H9 (cell line): ENCODE measurements at regions not wholly inside any gene's neighbourhood (a gene's known extent, or its start where the extent isn't known, plus 50 kb on each side); places are given as distances from the start of the nearest gene placed in this dataset.
A peak's percentile ranks its signal among the peaks of the same experiment; 100 is the strongest.

Source experiments
- DNase-seq: peaks from one replicate; pipeline ENCODE4 v3.0.0-alpha.2; 2017
- H2AFZ ChIP-seq: one replicate; pipeline ENCODE4 v1.6.1; 2013; ENCODE audit warnings: mild to moderate bottlenecking, low read length, control low read depth, moderate library complexity
- H2AK5ac ChIP-seq: 2 replicates; pipeline ENCODE4 v1.6.1; 2013; ENCODE audit warnings: low read length, control low read depth, mixed read lengths; ENCODE audit not compliant: insufficient read length
- H2BK120ac ChIP-seq: one replicate; pipeline ENCODE4 v1.6.1; 2013; ENCODE audit warnings: low read depth, mild to moderate bottlenecking, low read length, control low read depth, inconsistent platforms; ENCODE audit not compliant: poor library complexity, severe bottlenecking
- H2BK12ac ChIP-seq: 2 replicates; pipeline ENCODE4 v1.6.1; 2013; ENCODE audit warnings: low read length, control low read depth, mixed read lengths, low read depth; ENCODE audit not compliant: insufficient read length
- H2BK15ac ChIP-seq: 2 replicates; pipeline ENCODE4 v1.6.1; 2013; ENCODE audit warnings: low read depth, low read length, control low read depth
- H2BK20ac ChIP-seq: one replicate; pipeline ENCODE4 v1.6.1; 2013; ENCODE audit warnings: low read depth, mild to moderate bottlenecking, low read length, control low read depth, inconsistent platforms; ENCODE audit not compliant: poor library complexity, severe bottlenecking
- H2BK5ac ChIP-seq: 2 replicates; pipeline ENCODE4 v1.6.1; 2013; ENCODE audit warnings: low read length, control low read depth, mixed read lengths; ENCODE audit not compliant: insufficient read length
- H3K14ac ChIP-seq: 2 replicates; pipeline ENCODE4 v1.6.1; 2013; ENCODE audit warnings: low read length, control low read depth; ENCODE audit not compliant: insufficient read depth
- H3K18ac ChIP-seq: 2 replicates; pipeline ENCODE4 v1.6.1; 2013; ENCODE audit warnings: low read depth, mild to moderate bottlenecking, mixed read lengths, low read length, control low read depth; ENCODE audit not compliant: insufficient read length
- H3K23ac ChIP-seq: 2 replicates; pipeline ENCODE4 v1.6.1; 2013; ENCODE audit warnings: low read length, control low read depth, mixed read lengths, low read depth; ENCODE audit not compliant: insufficient read length
- H3K23me2 ChIP-seq: 2 replicates; pipeline ENCODE4 v1.6.1; 2013; ENCODE audit warnings: low read depth, mild to moderate bottlenecking, mixed read lengths, low read length, control low read depth; ENCODE audit not compliant: insufficient read length, poor library complexity, severe bottlenecking
- H3K27ac ChIP-seq: 2 replicates; pipeline ENCODE4 v1.5.1; 2013; ENCODE audit warnings: low read length, control low read depth, mixed read lengths, low read depth; ENCODE audit not compliant: insufficient read length
- H3K27me3 ChIP-seq: 2 replicates; pipeline ENCODE4 v1.6.1; 2013; ENCODE audit warnings: low read length, control low read depth, inconsistent platforms; ENCODE audit not compliant: insufficient read depth
- H3K4ac ChIP-seq: 2 replicates; pipeline ENCODE4 v1.6.1; 2013; ENCODE audit warnings: low read depth, mild to moderate bottlenecking, control low read depth, inconsistent platforms, low read length, moderate library complexity
- H3K4me1 ChIP-seq: 2 replicates; pipeline ENCODE4 v1.6.1; 2013; ENCODE audit warnings: low read length, control low read depth, inconsistent platforms; ENCODE audit not compliant: insufficient read depth
- H3K4me2 ChIP-seq: 2 replicates; pipeline ENCODE4 v1.6.1; 2013; ENCODE audit warnings: low read length, control low read depth, mixed read lengths; ENCODE audit not compliant: insufficient read length, insufficient read depth
- H3K56ac ChIP-seq: 2 replicates; pipeline ENCODE4 v1.6.1; 2013; ENCODE audit warnings: low read depth, mild to moderate bottlenecking, mixed read lengths, low read length, control low read depth; ENCODE audit not compliant: insufficient read length
- H3K79me1 ChIP-seq: 2 replicates; pipeline ENCODE4 v1.6.1; 2013; ENCODE audit warnings: low read depth, mild to moderate bottlenecking, moderate library complexity, low read length, control low read depth, inconsistent platforms; ENCODE audit not compliant: insufficient read depth, poor library complexity, severe bottlenecking
- H3K79me2 ChIP-seq: 2 replicates; pipeline ENCODE4 v1.6.1; 2013; ENCODE audit warnings: low read length, control low read depth, inconsistent platforms; ENCODE audit not compliant: insufficient read depth
- H3K9ac ChIP-seq: 2 replicates; pipeline ENCODE4 v1.6.1; 2013; ENCODE audit warnings: low read length, control low read depth, mixed read lengths; ENCODE audit not compliant: insufficient read length; ENCODE audit errors: extremely low read depth
- H3K9me3 ChIP-seq: one replicate; pipeline ENCODE4 v1.6.1; 2013; ENCODE audit warnings: low read depth, low read length, inconsistent platforms; ENCODE audit not compliant: control insufficient read depth
- H3T11ph ChIP-seq: one replicate; pipeline ENCODE4 v1.6.1; 2013; ENCODE audit warnings: mild to moderate bottlenecking, low read length, control low read depth, inconsistent platforms
- H4K20me1 ChIP-seq: one replicate; pipeline ENCODE4 v1.6.1; 2013; ENCODE audit not compliant: control insufficient read depth, insufficient read length, insufficient read depth
- H4K5ac ChIP-seq: 2 replicates; pipeline ENCODE4 v1.6.1; 2013; ENCODE audit warnings: low read depth, mild to moderate bottlenecking, mixed read lengths, low read length, control low read depth; ENCODE audit not compliant: insufficient read length
- H4K8ac ChIP-seq: replicated peaks from 2 replicates; pipeline ENCODE4 v1.6.1; 2013; ENCODE audit warnings: low read length, control low read depth, mixed read lengths, low read depth; ENCODE audit not compliant: insufficient read length
- H4K91ac ChIP-seq: 2 replicates; pipeline ENCODE4 v1.6.1; 2013; ENCODE audit warnings: low read depth, mild to moderate bottlenecking, moderate library complexity, mixed read lengths, low read length, control low read depth; ENCODE audit not compliant: insufficient read length
- H3K27ac Mint-ChIP-seq, 3 experiments: 2 replicates in 2 of 3; 3 replicates in 1 of 3; pipeline ENCODE4 v1.8.0; 2020 to 2021; ENCODE audit warnings: mixed read lengths in 3 of 3, mild to moderate bottlenecking in 1 of 3, moderate library complexity in 1 of 3
- H3K27me3 Mint-ChIP-seq: 2 replicates; pipeline ENCODE4 v1.8.0; 2021; ENCODE audit warnings: low read depth, mild to moderate bottlenecking, moderate library complexity, mixed read lengths
- H3K36me3 Mint-ChIP-seq, 3 experiments: 2 replicates in 2 of 3; 3 replicates in 1 of 3; pipeline ENCODE4 v1.8.0; 2020 to 2021; ENCODE audit warnings: low read depth in 3 of 3, mixed read lengths in 3 of 3; ENCODE audit not compliant: insufficient read depth in 1 of 3
- H3K4me1 Mint-ChIP-seq, 2 experiments: 2 replicates each; pipeline ENCODE4 v1.8.0; 2020; ENCODE audit warnings: mixed read lengths in 2 of 2
- H3K4me3 Mint-ChIP-seq, 2 experiments: 2 replicates in 1 of 2; 3 replicates in 1 of 2; pipeline ENCODE4 v1.8.0; 2020 to 2021; ENCODE audit warnings: mild to moderate bottlenecking in 2 of 2, mixed read lengths in 2 of 2, moderate library complexity in 1 of 2
- H3K9me3 Mint-ChIP-seq, 2 experiments: 2 replicates in 1 of 2; 3 replicates in 1 of 2; pipeline ENCODE4 v1.8.0; 2020; ENCODE audit warnings: mild to moderate bottlenecking in 2 of 2, mixed read lengths in 2 of 2, moderate library complexity in 1 of 2
- CTCF ChIP-seq: fragments of 200-600 bp; sonication (generic); conservative IDR thresholded peaks from 3 replicates; pipeline ENCODE4 v1.8.0; 2021; ENCODE audit warnings: antibody characterized with exemption, mild to moderate bottlenecking
- WGBS: extraction: QIAGEN DNeasy Blood & Tissue Kit; methylation state at CpG from one replicate; pipeline ENCODE4 v1.1.7; 2013; ENCODE audit warnings: missing lambda C conversion rate, low lambda C conversion rate, mixed read lengths; ENCODE audit not compliant: insufficient read length; ENCODE audit errors: extremely low coverage; 5-methylcytosine and 5-hydroxymethylcytosine counted together

GRCh38 chr5:91219803-91220371 is 163.2 kb downstream of the ARRDC3 start:
- Histone ChIP-seq H3K4me1 (no peaks in the 10 kb centered on the region), H3K27me3 (no peaks in the 10 kb centered on the region), H3T11ph (no peak overlapping the region), H4K20me1 (no peaks in the 10 kb centered on the region), H3K18ac (no peak overlapping the region), H2BK120ac (no peak overlapping the region), H4K5ac (no peak overlapping the region), H3K79me2 (no peaks in the 10 kb centered on the region; the same call in 1 of the 2 replicates), H3K23me2 (no peaks in the 10 kb centered on the region), H3K14ac (no peak overlapping the region), H2BK12ac (no peak overlapping the region), H2BK20ac (no peak overlapping the region), H3K4ac (no peak overlapping the region), H3K9me3 (no peaks in the 10 kb centered on the region), H3K9ac (no peak overlapping the region), H2BK15ac (no peak overlapping the region), H3K27ac (no peak overlapping the region), H4K8ac (no peak overlapping the region), H3K23ac (no peak overlapping the region), H2AK5ac (no peak overlapping the region), H2AFZ (no peak overlapping the region), H4K91ac (no peak overlapping the region), H3K4me2 (no peak overlapping the region), H2BK5ac (no peak overlapping the region), H3K79me1 (no peaks in the 10 kb centered on the region), H3K56ac (no peak overlapping the region)
- no peak for DNase-seq
- no peak overlapping the region for H3K4me3 Mint-ChIP-seq
- H3K36me3 Mint-ChIP-seq, result no peaks in the 10 kb centered on the region
- WGBS, result no CpG with 5 or more reads among the region's 3 CpGs
- TF ChIP-seq CTCF, result peak; percentile 65
- no peaks in the 10 kb centered on the region for H3K4me1 Mint-ChIP-seq
- no peaks in the 10 kb centered on the region for H3K9me3 Mint-ChIP-seq
- H3K27me3 Mint-ChIP-seq, result no peaks in the 10 kb centered on the region; the same call in 1 of the 2 replicates
- peak overlapping the region in 1 of 3 experiments; percentile 14; a peak in 1 of 7 replicates for H3K27ac Mint-ChIP-seq
